Uterus (tissue), 2 donors: ENCODE measurements at regions not wholly inside any gene's neighbourhood (a gene's known extent, or its start where the extent isn't known, plus 50 kb on each side); places are given as distances from the start of the nearest gene placed in this dataset.

Experiments used
- CTCF ChIP-seq, 4 experiments: fragments of 200-600 bp in 2 of 4; fragments of 450-650 bp in 2 of 4; sonication (generic) in 2 of 4; IDR thresholded peaks; one replicate each; pipeline ENCODE4 v1.5.1; 2016 to 2019; ENCODE audit warnings: antibody characterized with exemption in 4 of 4, mild to moderate bottlenecking in 2 of 4, moderate library complexity in 1 of 4
- POLR2A ChIP-seq, 2 donors: fragments of 450-650 bp; IDR thresholded peaks; one replicate each; pipeline ENCODE4 v1.6.1; 2016; ENCODE audit warnings: antibody characterized with exemption in 2 of 2, mild to moderate bottlenecking in 1 of 2, moderate library complexity in 1 of 2

DNA sequence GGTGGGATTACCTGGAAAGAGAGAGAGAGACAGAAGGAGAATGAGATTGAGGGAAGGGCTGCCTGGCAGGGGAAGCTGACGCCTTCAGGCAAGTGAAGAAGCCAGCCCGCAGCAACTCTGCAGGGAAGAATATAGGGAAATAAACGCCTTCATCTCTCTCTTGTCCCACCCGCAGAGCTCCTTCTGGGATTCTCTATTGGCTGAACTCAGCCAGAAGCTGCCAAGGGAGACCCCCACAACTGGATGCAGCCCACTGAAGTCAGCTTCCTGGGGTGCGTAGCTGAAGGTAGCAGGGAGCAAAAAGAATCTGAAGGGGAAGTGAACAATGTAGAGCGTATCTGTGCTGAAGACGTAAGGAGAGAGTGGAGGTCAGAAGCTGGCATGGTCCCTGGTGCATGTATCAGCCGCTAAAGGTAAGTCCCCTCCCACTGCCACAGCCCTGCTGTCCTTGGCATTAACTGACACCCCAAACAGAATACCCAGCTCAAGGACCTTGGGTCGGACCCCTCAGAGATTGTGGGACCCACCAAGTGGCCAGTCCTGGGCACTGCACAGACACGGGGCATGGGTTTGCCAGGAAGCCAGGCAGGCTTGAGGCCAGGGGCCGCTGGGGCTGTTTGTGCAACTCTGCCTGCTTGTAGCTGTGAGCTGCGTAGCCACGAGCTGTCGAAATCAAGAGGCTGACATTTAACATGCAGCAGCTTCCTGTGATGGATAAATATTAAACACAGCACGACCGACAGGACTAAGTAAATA lies 469.9 kb downstream of the MN1 start:
- TF ChIP-seq POLR2A (IDR thresholded peaks at IDR 0.05) (no peak), CTCF (IDR thresholded peaks at IDR 0.05) (peak in 1 of 4 experiments; percentile 13)
